Hepatocyte (in vitro differentiated cells): ENCODE measurements at regions not wholly inside any gene's neighbourhood (a gene's known extent, or its start where the extent isn't known, plus 50 kb on each side); places are given as distances from the start of the nearest gene placed in this dataset.

Experiments
- CTCF ChIP-seq: fragments of 200-600 bp; sonication (generic); IDR thresholded peaks from 2 replicates; pipeline ENCODE4 v1.5.1; 2016; ENCODE audit warnings: antibody characterized with exemption, mild to moderate bottlenecking; ENCODE audit not compliant: poor library complexity
- EZH2 ChIP-seq: fragments of 200-600 bp; sonication (generic); IDR thresholded peaks from 2 replicates; pipeline ENCODE4 v1.6.1; 2016; ENCODE audit warnings: antibody characterized with exemption, mild to moderate bottlenecking, borderline replicate concordance
- EZH2phosphoT487 ChIP-seq: fragments of 200-600 bp; sonication (generic); IDR thresholded peaks from one replicate; pipeline ENCODE4 v1.6.1; 2018; ENCODE audit warnings: antibody characterized with exemption, mild to moderate bottlenecking, low read depth, moderate library complexity; ENCODE audit not compliant: unreplicated experiment, severe bottlenecking

- TF ChIP-seq CTCF = no peak
- no peak for TF ChIP-seq EZH2
- no peak for TF ChIP-seq EZH2phosphoT487
These were observed 353.1 kb downstream of the GPR37 start for GRCh38 chr7:124412531-124412930.
